GM23338 (cell line): ENCODE measurements at regions not wholly inside any gene's neighbourhood (a gene's known extent, or its start where the extent isn't known, plus 50 kb on each side); places are given as distances from the start of the nearest gene placed in this dataset.

Source experiments
- ATAC-seq: fragments of 200-7000 bp; cut with Tn5 transposase; 3 replicates; pipeline ENCODE4 v1.9.1; 2020
- DNase-seq: peaks from one replicate; pipeline ENCODE4 v3.0.0-alpha.2; 2015; ENCODE audit warnings: low spot score
- H2AFZ ChIP-seq: fragments of 200-600 bp; sonication (generic); 2 replicates; pipeline ENCODE4 v1.8.0; 2016; ENCODE audit warnings: antibody characterized with exemption, mild to moderate bottlenecking, moderate library complexity
- H3F3A ChIP-seq: fragments of 200-600 bp; sonication (generic); replicated peaks from 2 replicates; pipeline ENCODE4 v1.8.0; 2017; ENCODE audit warnings: antibody characterized with exemption, mixed run types, low read depth
- H3K27ac ChIP-seq: fragments of 200-600 bp; sonication (generic); 2 replicates; pipeline ENCODE4 v1.6.1; 2016; ENCODE audit warnings: low read depth
- H3K27me3 ChIP-seq: fragments of 200-600 bp; sonication (generic); 2 replicates; pipeline ENCODE4 v1.8.0; 2016; ENCODE audit warnings: mild to moderate bottlenecking, mixed run types, moderate library complexity; ENCODE audit not compliant: insufficient read depth
- H3K36me3 ChIP-seq: fragments of 200-600 bp; sonication (generic); 2 replicates; pipeline ENCODE4 v1.8.0; 2016; ENCODE audit warnings: mild to moderate bottlenecking; ENCODE audit not compliant: insufficient read depth
- H3K4me1 ChIP-seq: fragments of 200-600 bp; sonication (generic); 2 replicates; pipeline ENCODE4 v1.8.0; 2016; ENCODE audit warnings: mild to moderate bottlenecking, moderate library complexity; ENCODE audit not compliant: insufficient read depth
- H3K4me2 ChIP-seq: fragments of 200-600 bp; sonication (generic); 2 replicates; pipeline ENCODE4 v1.7.1; 2017; ENCODE audit warnings: mixed run types
- H3K4me3 ChIP-seq: fragments of 200-600 bp; sonication (generic); 2 replicates; pipeline ENCODE4 v1.6.1; 2016; ENCODE audit warnings: mixed run types
- H3K79me2 ChIP-seq: fragments of 200-600 bp; sonication (generic); replicated peaks from 2 replicates; pipeline ENCODE4 v1.8.0; 2017; ENCODE audit warnings: mild to moderate bottlenecking; ENCODE audit not compliant: insufficient read depth
- H3K9me2 ChIP-seq: fragments of 200-600 bp; sonication (generic); 2 replicates; pipeline ENCODE4 v1.8.0; 2017; ENCODE audit not compliant: insufficient read depth
- H4K20me1 ChIP-seq: fragments of 200-600 bp; sonication (generic); replicated peaks from 2 replicates; pipeline ENCODE4 v1.8.0; 2017; ENCODE audit warnings: mild to moderate bottlenecking; ENCODE audit not compliant: insufficient read depth
- H3K27ac Mint-ChIP-seq: 2 replicates; pipeline ENCODE4 v1.8.0; 2020; ENCODE audit warnings: inconsistent platforms, mild to moderate bottlenecking, moderate library complexity, mixed read lengths
- H3K27me3 Mint-ChIP-seq: 3 replicates; pipeline ENCODE4 v1.8.0; 2022; ENCODE audit warnings: low read depth, mild to moderate bottlenecking, moderate library complexity, mixed read lengths, inconsistent platforms; ENCODE audit not compliant: insufficient read depth, poor library complexity
- H3K36me3 Mint-ChIP-seq: 3 replicates; pipeline ENCODE4 v1.8.0; 2021; ENCODE audit warnings: low read depth, mild to moderate bottlenecking, inconsistent platforms, moderate library complexity, mixed read lengths
- H3K4me1 Mint-ChIP-seq: 3 replicates; pipeline ENCODE4 v1.8.0; 2020; ENCODE audit warnings: mild to moderate bottlenecking, inconsistent platforms, mixed read lengths
- H3K4me3 Mint-ChIP-seq: 3 replicates; pipeline ENCODE4 v1.8.0; 2021; ENCODE audit warnings: moderate library complexity, mild to moderate bottlenecking, inconsistent platforms, mixed read lengths
- H3K9me3 Mint-ChIP-seq: 3 replicates; pipeline ENCODE4 v1.8.0; 2020; ENCODE audit warnings: moderate library complexity, mild to moderate bottlenecking, inconsistent platforms, mixed read lengths
- CREB1 ChIP-seq: fragments of 250-450 bp; sonication (Bioruptor Pico); IDR thresholded peaks from 2 replicates; pipeline ENCODE4 v1.5.0; 2020; ENCODE audit warnings: low read depth, mild to moderate bottlenecking, moderate library complexity
- CTCF ChIP-seq, 2 experiments: fragments of 200-600 bp in 1 of 2; sonication (generic) in 1 of 2; conservative IDR thresholded peaks; 2 replicates each; pipeline versions ENCODE4 v1.5.1 to v1.6.1; 2016 to 2017; ENCODE audit warnings: antibody characterized with exemption in 2 of 2, low read depth in 2 of 2, mild to moderate bottlenecking in 2 of 2, moderate library complexity in 1 of 2
- ETS1 ChIP-seq: IDR thresholded peaks from 2 replicates; pipeline ENCODE4 v1.6.1; 2016; ENCODE audit warnings: antibody characterized with exemption
- EZH2 ChIP-seq: fragments of 200-600 bp; sonication (generic); IDR thresholded peaks from one replicate; pipeline ENCODE4 v1.8.0; 2017; ENCODE audit warnings: antibody characterized with exemption, mild to moderate bottlenecking, low read depth; ENCODE audit not compliant: unreplicated experiment
- EZH2phosphoT487 ChIP-seq: fragments of 200-600 bp; sonication (generic); IDR thresholded peaks from one replicate; pipeline ENCODE4 v1.8.1; 2018; ENCODE audit warnings: antibody characterized with exemption; ENCODE audit not compliant: unreplicated experiment
- JUNB ChIP-seq: IDR thresholded peaks from one replicate; pipeline ENCODE4 v1.6.1; 2016; ENCODE audit warnings: antibody characterized with exemption; ENCODE audit not compliant: unreplicated experiment
- NANOG ChIP-seq: IDR thresholded peaks from 2 replicates; pipeline ENCODE4 v1.6.1; 2016; ENCODE audit warnings: antibody characterized with exemption, borderline replicate concordance
- POLR2AphosphoS5 ChIP-seq: IDR thresholded peaks from 2 replicates; pipeline ENCODE4 v1.6.1; 2016; ENCODE audit warnings: antibody characterized with exemption, low read depth
- REST ChIP-seq: IDR thresholded peaks from one replicate; pipeline ENCODE4 v1.6.1; 2018; ENCODE audit warnings: antibody characterized with exemption; ENCODE audit not compliant: unreplicated experiment
- STAT1 ChIP-seq: IDR thresholded peaks from one replicate; pipeline ENCODE4 v1.6.1; 2016; ENCODE audit warnings: antibody characterized with exemption; ENCODE audit not compliant: unreplicated experiment
- ZNF114 ChIP-seq: fragments of 250-450 bp; sonication (Bioruptor Pico); IDR thresholded peaks from 2 replicates; pipeline ENCODE4 v1.5.0; 2020; ENCODE audit warnings: mild to moderate bottlenecking, moderate library complexity
- ZNF331 ChIP-seq: fragments of 250-450 bp; sonication (Bioruptor Pico); IDR thresholded peaks from 2 replicates; pipeline ENCODE4 v1.5.0; 2020; ENCODE audit warnings: low read depth, mild to moderate bottlenecking, moderate library complexity
- ZNF462 ChIP-seq: fragments of 250-450 bp; sonication (Bioruptor Pico); IDR thresholded peaks from 2 replicates; pipeline ENCODE4 v1.5.0; 2020; ENCODE audit warnings: mild to moderate bottlenecking, moderate library complexity

GRCh38 chr1:234680331-234680904 is 70.4 kb upstream of the IRF2BP2 start:
- no peaks in the 10 kb centered on the region for H3K36me3 Mint-ChIP-seq
- no peaks in the 10 kb centered on the region for H3K27me3 Mint-ChIP-seq
- H3K9me3 Mint-ChIP-seq, result peaks cover 1% of the 10 kb centered on the region; the same call in 1 of the 3 replicates
- TF ChIP-seq ZNF331, result no peak
- TF ChIP-seq ZNF114 (CRISPR knock-in tag), result no peak
- TF ChIP-seq REST, result no peak
- TF ChIP-seq ZNF462 (CRISPR knock-in tag), result no peak
- TF ChIP-seq EZH2phosphoT487, result no peak
- TF ChIP-seq POLR2AphosphoS5, result no peak
- no peak for TF ChIP-seq ETS1
- no peak for TF ChIP-seq CTCF (conservative IDR thresholded peaks at IDR 0.05; ENCODE audit: low read depth in 2 of 2)
- TF ChIP-seq EZH2, result no peak
- no peak for TF ChIP-seq JUNB
- TF ChIP-seq STAT1, result no peak
- TF ChIP-seq NANOG, result no peak
- TF ChIP-seq CREB1 (CRISPR knock-in tag), result no peak
- no peak overlapping the region for H3K4me3 Mint-ChIP-seq
- Histone ChIP-seq H3K9me2 (no peaks in the 10 kb centered on the region), H3K79me2 (no peaks in the 10 kb centered on the region), H3K36me3 (no peaks in the 10 kb centered on the region), H2AFZ (no peak overlapping the region), H3K27ac (no peak overlapping the region), H3K4me1 (peaks cover 13% of the 10 kb centered on the region), H3K4me2 (no peak overlapping the region), H3K4me3 (no peak overlapping the region), H4K20me1 (no peaks in the 10 kb centered on the region), H3K27me3 (no peaks in the 10 kb centered on the region), H3F3A (no peaks in the 10 kb centered on the region)
- no peak for ATAC-seq
- DNase-seq, result no peak
- H3K27ac Mint-ChIP-seq, result no peak overlapping the region
- peaks cover 16% of the 10 kb centered on the region for H3K4me1 Mint-ChIP-seq
